Activated CD4-positive, alpha-beta T cell treated with anti-CD3 and anti-CD28 coated beads, Interleukin-2, amount 10 ng/mL, durations not matched to agents 24 days and 14 days (primary cell): ENCODE measurements at regions not wholly inside any gene's neighbourhood (a gene's known extent, or its start where the extent isn't known, plus 50 kb on each side); places are given as distances from the start of the nearest gene placed in this dataset.
"Not testable (repeated sequence)": the region's sequence is repeated elsewhere in the genome, so short reads cannot be mapped to it uniquely, and the experiment has no call there.

ENCODE experiments used
- DNase-seq: peaks from one replicate; pipeline ENCODE4 v3.0.0; 2022
- H3K27ac Mint-ChIP-seq: one replicate; pipeline ENCODE4 v1.8.0; 2022; ENCODE audit warnings: mild to moderate bottlenecking, mixed read lengths
- H3K27me3 Mint-ChIP-seq: one replicate; pipeline ENCODE4 v1.8.0; 2022; ENCODE audit warnings: mixed read lengths
- H3K36me3 Mint-ChIP-seq: one replicate; pipeline ENCODE4 v1.8.0; 2022; ENCODE audit warnings: low read depth, mild to moderate bottlenecking, mixed read lengths
- H3K4me1 Mint-ChIP-seq: one replicate; pipeline ENCODE4 v1.8.0; 2021; ENCODE audit warnings: mixed read lengths
- H3K4me3 Mint-ChIP-seq: one replicate; pipeline ENCODE4 v1.8.0; 2022; ENCODE audit warnings: mild to moderate bottlenecking, moderate library complexity, mixed read lengths
- H3K9me3 Mint-ChIP-seq: one replicate; pipeline ENCODE4 v1.8.0; 2021; ENCODE audit warnings: mixed read lengths
- intact Hi-C: fragments of 100-400 bp; cut with micrococcal nuclease; formaldehyde crosslinking; loops from one replicate; pipeline ENCODE4 v1.15.1; 2023

DNA sequence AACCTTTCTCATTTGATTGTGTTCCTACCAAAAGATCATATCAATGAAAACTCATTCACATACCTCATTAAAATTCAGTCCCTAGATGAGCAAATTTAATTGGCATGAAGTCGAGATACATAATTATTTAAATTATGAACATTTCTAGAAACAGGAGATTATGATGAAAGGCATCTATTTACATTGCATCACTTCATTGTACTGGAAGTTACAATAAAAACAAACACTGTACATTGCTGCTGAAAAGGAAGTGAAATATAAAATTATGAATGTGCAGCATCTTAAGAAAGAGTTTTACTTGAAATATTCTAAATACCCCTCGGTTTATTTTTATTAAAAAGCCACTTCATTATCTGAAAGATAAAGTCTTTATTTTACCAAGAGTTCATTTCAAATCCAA lies 163.4 kb upstream of the ZNF385D start:
- Mint-ChIP-seq H3K36me3 (no peaks in the 10 kb centered on the region), H3K27ac (no peak overlapping the region), H3K4me3 (no peak overlapping the region), H3K9me3 (no peaks in the 10 kb centered on the region), H3K4me1 (no peaks in the 10 kb centered on the region), H3K27me3 (no peaks in the 10 kb centered on the region)
- no peak for DNase-seq
- intact Hi-C loops, result no loop called here

DNA sequence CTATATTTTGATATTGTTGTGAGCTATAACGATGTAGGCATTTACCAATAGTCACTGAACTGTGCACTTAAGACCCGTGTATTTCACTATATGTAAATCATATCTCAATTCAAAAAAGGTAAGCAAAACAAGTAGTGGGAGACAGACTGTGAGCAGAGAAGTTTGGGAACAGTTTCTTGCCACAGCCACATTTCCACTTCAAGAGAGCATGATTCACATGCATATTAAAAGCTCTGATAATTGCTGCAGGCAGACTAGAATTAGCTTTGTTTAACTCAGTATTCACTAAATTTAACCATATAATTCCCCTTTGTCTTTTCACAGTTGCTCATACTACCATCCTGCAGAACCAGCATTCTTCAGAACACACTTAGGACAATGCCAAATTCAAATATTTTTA lies 168.4 kb upstream of the ZNF385D start:
- no peaks in the 10 kb centered on the region for H3K27me3 Mint-ChIP-seq
- no peaks in the 10 kb centered on the region for H3K4me1 Mint-ChIP-seq
- H3K27ac Mint-ChIP-seq, result no peak overlapping the region
- peaks cover 4% of the 10 kb centered on the region for H3K9me3 Mint-ChIP-seq
- DNase-seq, result no peak
- no peak overlapping the region for H3K4me3 Mint-ChIP-seq
- intact Hi-C loops, result no loop called here
- no peaks in the 10 kb centered on the region for H3K36me3 Mint-ChIP-seq

DNA sequence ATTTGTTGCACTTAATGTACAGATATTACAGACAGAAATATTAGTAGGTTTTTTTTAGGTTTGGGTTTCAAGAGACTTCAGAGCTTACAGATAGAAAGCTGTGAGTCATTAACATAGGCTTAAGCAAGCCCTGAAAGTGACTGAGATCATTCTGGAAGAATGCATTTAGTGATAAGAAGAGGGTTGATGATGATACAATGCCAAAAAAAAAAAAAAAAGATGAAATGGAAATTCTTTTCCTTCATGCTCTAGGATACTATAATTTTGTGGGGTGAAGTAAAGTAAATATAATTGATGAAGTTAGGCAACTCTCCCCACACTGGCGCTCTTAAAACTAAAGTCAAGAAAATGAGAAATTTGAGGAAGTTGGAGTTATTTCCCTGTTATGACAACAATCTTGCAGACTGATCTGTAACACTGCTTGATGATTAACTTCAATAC lies 169.4 kb upstream of the ZNF385D start:
- Mint-ChIP-seq H3K9me3 (peaks cover 4% of the 10 kb centered on the region), H3K4me3 (no peak overlapping the region), H3K27me3 (no peaks in the 10 kb centered on the region), H3K4me1 (no peaks in the 10 kb centered on the region), H3K27ac (no peak overlapping the region), H3K36me3 (no peaks in the 10 kb centered on the region)
- DNase-seq, result no peak
- intact Hi-C loops, result no loop called here

- H3K27ac Mint-ChIP-seq, H3K4me1 Mint-ChIP-seq, intact Hi-C loops, DNase-seq, H3K36me3 Mint-ChIP-seq, H3K4me3 Mint-ChIP-seq, H3K27me3 Mint-ChIP-seq, H3K9me3 Mint-ChIP-seq: not testable (repeated sequence)
Measured at GRCh38 chr3:21923156-21923555, 172.1 kb upstream of the ZNF385D start.

DNA sequence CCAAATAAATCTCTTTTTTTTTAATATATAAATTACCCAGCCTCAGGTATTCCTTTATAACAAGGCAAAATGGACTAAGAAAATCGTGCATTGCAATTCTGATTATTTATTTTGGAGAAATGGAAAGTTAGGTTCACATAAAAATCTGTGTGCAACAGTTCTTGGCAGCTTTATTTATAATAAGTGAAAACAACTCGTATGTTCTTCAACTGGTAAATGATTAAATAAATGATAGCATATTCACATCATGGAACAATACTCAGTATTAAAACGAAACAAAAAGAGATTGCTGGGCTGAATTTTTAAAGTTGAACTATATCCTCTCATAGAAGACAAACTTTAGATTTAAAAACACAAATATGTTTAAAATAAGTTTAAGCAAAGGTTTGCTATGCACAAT lies 176.3 kb upstream of the ZNF385D start:
- Mint-ChIP-seq H3K36me3 (no peaks in the 10 kb centered on the region), H3K9me3 (no peaks in the 10 kb centered on the region), H3K27me3 (no peaks in the 10 kb centered on the region), H3K27ac (no peak overlapping the region), H3K4me3 (no peak overlapping the region), H3K4me1 (no peaks in the 10 kb centered on the region)
- intact Hi-C loops, result no loop called here
- DNase-seq, result no peak

DNA sequence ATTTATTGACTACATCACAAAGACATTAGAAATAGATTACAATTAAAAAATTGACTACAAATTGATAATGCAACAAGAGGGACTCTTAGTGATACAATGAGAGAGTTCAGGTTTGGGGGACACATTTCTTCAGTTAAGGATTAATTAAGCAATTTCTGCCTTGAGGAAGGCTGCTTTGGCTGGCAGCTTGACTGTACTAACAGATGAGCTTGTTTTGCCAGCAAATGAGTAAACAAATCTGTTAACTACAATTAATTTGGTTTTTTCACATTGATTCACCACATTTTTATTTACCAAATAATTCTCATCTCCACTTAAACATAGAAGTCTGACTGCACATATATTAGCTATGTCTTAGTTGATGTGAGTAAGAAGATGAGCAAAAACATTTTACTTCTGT lies 183.6 kb upstream of the ZNF385D start:
- Mint-ChIP-seq H3K4me3 (no peak overlapping the region), H3K9me3 (peaks cover under 1% of the 10 kb centered on the region), H3K36me3 (no peaks in the 10 kb centered on the region), H3K4me1 (no peaks in the 10 kb centered on the region), H3K27me3 (no peaks in the 10 kb centered on the region), H3K27ac (no peak overlapping the region)
- intact Hi-C loops, result no loop called here
- no peak for DNase-seq

DNA sequence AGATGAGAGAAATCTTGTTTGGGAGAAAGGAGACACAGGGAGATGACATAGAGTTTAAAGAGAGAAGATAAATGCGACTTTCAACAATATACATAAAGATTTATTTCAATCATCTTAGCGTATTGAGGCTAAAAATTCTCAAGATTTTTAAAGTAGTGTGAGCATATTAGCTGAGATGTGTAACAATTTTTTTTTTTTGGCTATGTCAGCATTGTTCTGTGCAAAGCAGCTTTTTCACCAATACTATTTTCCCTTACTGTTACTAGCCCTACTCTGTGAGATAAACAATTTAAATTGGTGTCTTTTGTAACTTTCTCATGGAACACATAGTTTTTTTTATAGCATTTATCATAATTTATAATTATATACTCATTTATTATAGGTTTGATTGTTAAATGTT lies 185.2 kb upstream of the ZNF385D start:
- intact Hi-C loops, result no loop called here
- Mint-ChIP-seq H3K27me3 (no peaks in the 10 kb centered on the region), H3K4me3 (no peak overlapping the region), H3K4me1 (no peaks in the 10 kb centered on the region), H3K27ac (no peak overlapping the region), H3K9me3 (peaks cover 7% of the 10 kb centered on the region), H3K36me3 (no peaks in the 10 kb centered on the region)
- DNase-seq, result no peak

GRCh38 chr3:21938267-21938681 lies 187.3 kb upstream of the ZNF385D start:
- intact Hi-C loops, result no loop called here

DNA sequence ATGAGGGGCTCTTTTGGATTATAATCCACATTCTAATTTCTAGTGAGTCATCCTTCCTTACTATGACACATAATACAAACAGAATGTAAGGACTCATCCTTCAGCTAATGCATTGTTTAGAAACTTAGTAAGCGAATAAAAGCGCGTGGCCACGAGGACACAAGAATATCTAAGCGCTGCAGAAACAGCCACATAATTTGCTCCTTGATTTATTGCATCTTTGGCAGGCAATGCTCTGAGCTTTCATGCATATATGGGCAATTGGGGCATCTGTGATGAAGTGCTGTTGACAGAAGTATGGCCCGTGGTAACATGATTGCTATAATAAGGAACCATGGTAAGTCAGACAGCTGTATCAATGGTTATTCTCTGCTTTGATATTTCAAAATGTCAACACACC lies 191.3 kb upstream of the ZNF385D start:
- no peaks in the 10 kb centered on the region for H3K27me3 Mint-ChIP-seq
- H3K4me3 Mint-ChIP-seq, result no peak overlapping the region
- H3K27ac Mint-ChIP-seq, result no peak overlapping the region
- intact Hi-C loops, result no loop called here
- no peaks in the 10 kb centered on the region for H3K36me3 Mint-ChIP-seq
- H3K9me3 Mint-ChIP-seq, result peaks cover 7% of the 10 kb centered on the region
- H3K4me1 Mint-ChIP-seq, result no peaks in the 10 kb centered on the region
- DNase-seq, result no peak

More at GRCh38 chr3:21938267-21938681, 187.3 kb upstream of the ZNF385D start:
- Mint-ChIP-seq H3K27ac (no peak overlapping the region), H3K4me1 (no peaks in the 10 kb centered on the region), H3K9me3 (peaks cover 7% of the 10 kb centered on the region), H3K4me3 (no peak overlapping the region), H3K36me3 (no peaks in the 10 kb centered on the region), H3K27me3 (no peaks in the 10 kb centered on the region)
- DNase-seq, result no peak

GRCh38 chr3:21944251-21944650 lies 193.2 kb upstream of the ZNF385D start:
- no peak for DNase-seq
- no peak overlapping the region for H3K27ac Mint-ChIP-seq
- no peak overlapping the region for H3K4me3 Mint-ChIP-seq
- intact Hi-C loops, result no loop called here
- no peaks in the 10 kb centered on the region for H3K4me1 Mint-ChIP-seq
- H3K9me3 Mint-ChIP-seq, result peaks cover 7% of the 10 kb centered on the region
- no peaks in the 10 kb centered on the region for H3K36me3 Mint-ChIP-seq
- no peaks in the 10 kb centered on the region for H3K27me3 Mint-ChIP-seq

GRCh38 chr3:21952856-21953255 lies 201.8 kb upstream of the ZNF385D start:
- Mint-ChIP-seq H3K27me3 (no peaks in the 10 kb centered on the region), H3K9me3 (no peaks in the 10 kb centered on the region), H3K36me3 (no peaks in the 10 kb centered on the region), H3K27ac (no peak overlapping the region), H3K4me3 (no peak overlapping the region), H3K4me1 (no peaks in the 10 kb centered on the region)
- no peak for DNase-seq
- intact Hi-C loops, result no loop called here

GRCh38 chr3:21954709-21955108 lies 203.7 kb upstream of the ZNF385D start:
- no peak for DNase-seq
- peaks cover 3% of the 10 kb centered on the region for H3K9me3 Mint-ChIP-seq
- no peak overlapping the region for H3K27ac Mint-ChIP-seq
- no peaks in the 10 kb centered on the region for H3K27me3 Mint-ChIP-seq
- H3K36me3 Mint-ChIP-seq, result no peaks in the 10 kb centered on the region
- no peaks in the 10 kb centered on the region for H3K4me1 Mint-ChIP-seq
- no peak overlapping the region for H3K4me3 Mint-ChIP-seq
- intact Hi-C loops, result no loop called here

DNA sequence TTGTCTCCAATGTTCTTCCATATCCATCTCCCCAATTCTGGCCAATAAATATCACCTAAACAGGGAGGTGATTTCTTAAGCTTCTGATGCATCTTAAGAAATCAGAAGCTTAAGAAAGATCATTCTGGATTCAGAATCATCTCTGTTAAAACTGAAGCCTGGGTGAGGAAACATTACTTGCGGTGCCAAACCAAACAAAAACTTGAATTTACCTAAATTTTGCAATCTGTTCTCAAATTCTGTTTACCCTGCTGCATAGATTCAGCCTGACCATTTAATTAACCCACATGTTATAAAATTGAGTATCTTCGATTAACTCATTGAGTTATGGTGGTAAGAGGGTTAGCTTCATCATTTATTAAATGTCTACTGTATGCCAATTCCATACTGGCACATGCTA lies 204.4 kb upstream of the ZNF385D start:
- no peaks in the 10 kb centered on the region for H3K4me1 Mint-ChIP-seq

GRCh38 chr3:21960033-21960432 lies 209.0 kb upstream of the ZNF385D start:
- no peaks in the 10 kb centered on the region for H3K36me3 Mint-ChIP-seq
- H3K4me3 Mint-ChIP-seq, result no peak overlapping the region
- H3K27ac Mint-ChIP-seq, result no peak overlapping the region
- peaks cover 3% of the 10 kb centered on the region for H3K9me3 Mint-ChIP-seq
- no peaks in the 10 kb centered on the region for H3K27me3 Mint-ChIP-seq
- intact Hi-C loops, result no loop called here
- DNase-seq, result no peak
- no peaks in the 10 kb centered on the region for H3K4me1 Mint-ChIP-seq

More for the DNA sequence above, 204.4 kb upstream of the ZNF385D start:
- Mint-ChIP-seq H3K36me3 (no peaks in the 10 kb centered on the region), H3K27me3 (no peaks in the 10 kb centered on the region), H3K27ac (no peak overlapping the region), H3K9me3 (peaks cover 3% of the 10 kb centered on the region), H3K4me3 (no peak overlapping the region)
- DNase-seq, result no peak
- intact Hi-C loops, result no loop called here

DNA sequence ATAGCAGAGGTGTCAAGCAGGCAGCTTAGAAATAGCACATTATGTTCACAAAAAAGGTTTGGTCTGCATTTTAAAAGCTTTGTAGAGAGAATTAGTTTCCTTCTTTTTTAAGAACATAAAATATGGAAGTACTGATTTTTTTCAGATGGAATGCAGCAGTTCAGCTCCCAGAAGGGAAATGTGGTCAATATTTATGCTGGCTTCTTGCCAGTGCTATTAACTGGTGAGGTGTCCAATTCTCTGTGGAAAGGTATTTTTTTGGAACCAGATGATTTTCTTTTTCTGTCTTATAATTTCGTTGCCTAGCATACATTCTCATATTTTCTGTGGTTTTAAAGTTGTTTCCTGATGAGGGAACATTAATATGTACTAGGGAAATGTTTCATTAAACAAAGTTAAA lies 211.4 kb upstream of the ZNF385D start:
- DNase-seq, result no peak
- Mint-ChIP-seq H3K27me3 (no peaks in the 10 kb centered on the region), H3K27ac (no peak overlapping the region), H3K36me3 (no peaks in the 10 kb centered on the region), H3K4me3 (no peak overlapping the region), H3K9me3 (peaks cover 3% of the 10 kb centered on the region), H3K4me1 (no peaks in the 10 kb centered on the region)
- intact Hi-C loops, result no loop called here
